ENCODE measurements at regions not wholly inside any gene's neighbourhood (a gene's known extent, or its start where the extent isn't known, plus 50 kb on each side); places are given as distances from the start of the nearest gene placed in this dataset.

- no peak for DNase-seq
Observed at GRCh38 chr11:104582431-104582830, 315.8 kb downstream of the CASP12 start.

GRCh38 chr11:104581246-104581980 lies 316.8 kb downstream of the CASP12 start:
- DNase-seq = no peak

- DNase-seq = no peak
Observed at GRCh38 chr11:104573441-104573990, 324.7 kb downstream of the CASP12 start.

GRCh38 chr11:104572279-104572678 lies 326.0 kb downstream of the CASP12 start:
- no peak for DNase-seq

- DNase-seq = no peak
Observed at GRCh38 chr11:104570078-104570701, 328.1 kb downstream of the CASP12 start.

GRCh38 chr11:104565583-104565961 lies 332.7 kb downstream of the CASP12 start:
- DNase-seq = no peak

- DNase-seq = no peak
Observed at GRCh38 chr11:104564921-104565582, 333.2 kb downstream of the CASP12 start.

GRCh38 chr11:104556606-104557301 lies 341.5 kb downstream of the CASP12 start:
- DNase-seq = no peak

GRCh38 chr11:104549019-104549418 lies 349.2 kb downstream of the CASP12 start:
- no peak for DNase-seq

GRCh38 chr11:104547996-104548661 lies 350.1 kb downstream of the CASP12 start:
- no peak for DNase-seq

GRCh38 chr11:104546501-104546900 lies 351.8 kb downstream of the CASP12 start:
- no peak for DNase-seq

GRCh38 chr11:104541701-104542100 lies 356.6 kb downstream of the CASP12 start:
- no peak for DNase-seq

GRCh38 chr11:104538313-104538712 lies 359.9 kb downstream of the CASP12 start:
- no peak for DNase-seq

- no peak for DNase-seq
Observed at GRCh38 chr11:104534278-104534677, 364.0 kb downstream of the CASP12 start.

GRCh38 chr11:104531894-104532293 lies 366.4 kb downstream of the CASP12 start:
- DNase-seq = no peak

- DNase-seq = no peak
Observed at GRCh38 chr11:104531075-104531474, 367.1 kb upstream of the PDGFD start.

GRCh38 chr11:104529906-104530305 lies 366.0 kb upstream of the PDGFD start:
- no peak for DNase-seq

- no peak for DNase-seq
Observed at GRCh38 chr11:104529213-104529612, 365.3 kb upstream of the PDGFD start.

GRCh38 chr11:104526006-104526405 lies 362.1 kb upstream of the PDGFD start:
- no peak for DNase-seq

- no peak for DNase-seq
Observed at GRCh38 chr11:104525416-104525815, 361.5 kb upstream of the PDGFD start.

GRCh38 chr11:104524254-104524653 lies 360.3 kb upstream of the PDGFD start:
- no peak for DNase-seq

GRCh38 chr11:104523611-104524010 lies 359.7 kb upstream of the PDGFD start:
- no peak for DNase-seq

- DNase-seq = no peak
Observed at GRCh38 chr11:104522650-104523049, 358.7 kb upstream of the PDGFD start.

Data from left hindlimb (tissue), 1 donor.